ENCODE measurements at regions not wholly inside any gene's neighbourhood (a gene's known extent, or its start where the extent isn't known, plus 50 kb on each side); places are given as distances from the start of the nearest gene placed in this dataset.

GRCh38 chr6:74213995-74214394 is 518.0 kb downstream of the CD109 start (continued):
- TF ChIP-seq CSRNP3 (CRISPR knock-in tag; IDR thresholded peaks at IDR 0.05) = no peak
- TF ChIP-seq BACH2 (CRISPR knock-in tag; IDR thresholded peaks at IDR 0.05; ENCODE audit: borderline replicate concordance) = no peak
- TF ChIP-seq CSDC2 (CRISPR knock-in tag; IDR thresholded peaks at IDR 0.05) = no peak
- no peak for TF ChIP-seq ISL1 (CRISPR knock-in tag; IDR thresholded peaks at IDR 0.05)
- TF ChIP-seq POU6F1 (CRISPR knock-in tag; IDR thresholded peaks at IDR 0.05; ENCODE audit: borderline replicate concordance, low read depth) = no peak

- no peak for TF ChIP-seq GLIS3 (CRISPR knock-in tag; IDR thresholded peaks at IDR 0.05)
- no peak for TF ChIP-seq SNAI2 (CRISPR knock-in tag; IDR thresholded peaks at IDR 0.05)
- TF ChIP-seq PATZ1 (CRISPR knock-in tag; IDR thresholded peaks at IDR 0.05; ENCODE audit: borderline replicate concordance) = no peak
- no peak for TF ChIP-seq POU6F1 (CRISPR knock-in tag; IDR thresholded peaks at IDR 0.05; ENCODE audit: borderline replicate concordance, low read depth)
- TF ChIP-seq BACH2 (CRISPR knock-in tag; IDR thresholded peaks at IDR 0.05; ENCODE audit: borderline replicate concordance) = no peak
- TF ChIP-seq PPARA (CRISPR knock-in tag; IDR thresholded peaks at IDR 0.05; ENCODE audit: borderline replicate concordance) = no peak
- no peak for TF ChIP-seq TOX (CRISPR knock-in tag; IDR thresholded peaks at IDR 0.05; ENCODE audit: borderline replicate concordance)
- TF ChIP-seq ZNF8 (CRISPR knock-in tag; IDR thresholded peaks at IDR 0.05) = no peak
- TF ChIP-seq CSDC2 (CRISPR knock-in tag; IDR thresholded peaks at IDR 0.05) = no peak
- no peak for TF ChIP-seq CSRNP3 (CRISPR knock-in tag; IDR thresholded peaks at IDR 0.05)
- TF ChIP-seq ZC3H10 (CRISPR knock-in tag; IDR thresholded peaks at IDR 0.05) = no peak
- no peak for TF ChIP-seq ZFP30 (CRISPR knock-in tag; IDR thresholded peaks at IDR 0.05)
- TF ChIP-seq TCF4 (CRISPR knock-in tag; IDR thresholded peaks at IDR 0.05; ENCODE audit: borderline replicate concordance) = no peak
- no peak for TF ChIP-seq ESRRG (CRISPR knock-in tag; IDR thresholded peaks at IDR 0.05)
- no peak for TF ChIP-seq TSHZ2 (CRISPR knock-in tag; IDR thresholded peaks at IDR 0.05)
- no peak for ATAC-seq
Measured at GRCh38 chr6:74208239-74208638, 512.2 kb downstream of the CD109 start.

GRCh38 chr6:74199215-74199915 is 503.4 kb downstream of the CD109 start:
- TF ChIP-seq OSR1 (CRISPR knock-in tag; IDR thresholded peaks at IDR 0.05) = no peak
- no peak for TF ChIP-seq ZFP3 (CRISPR knock-in tag; IDR thresholded peaks at IDR 0.05)
- TF ChIP-seq TSHZ2 (CRISPR knock-in tag; IDR thresholded peaks at IDR 0.05) = no peak
- TF ChIP-seq ISL1 (CRISPR knock-in tag; IDR thresholded peaks at IDR 0.05) = no peak
- no peak for TF ChIP-seq CSDC2 (CRISPR knock-in tag; IDR thresholded peaks at IDR 0.05)
- no peak for TF ChIP-seq GLIS3 (CRISPR knock-in tag; IDR thresholded peaks at IDR 0.05)
- TF ChIP-seq ZNF565 (CRISPR knock-in tag; conservative IDR thresholded peaks at IDR 0.05; ENCODE audit: low read depth) = no peak
- no peak for ATAC-seq

All from SK-N-SH treated with all-trans-retinoic acid at 6 μM for 48 hours (cell line).